ENCODE measurements at regions not wholly inside any gene's neighbourhood (a gene's known extent, or its start where the extent isn't known, plus 50 kb on each side); places are given as distances from the start of the nearest gene placed in this dataset.

DNA sequence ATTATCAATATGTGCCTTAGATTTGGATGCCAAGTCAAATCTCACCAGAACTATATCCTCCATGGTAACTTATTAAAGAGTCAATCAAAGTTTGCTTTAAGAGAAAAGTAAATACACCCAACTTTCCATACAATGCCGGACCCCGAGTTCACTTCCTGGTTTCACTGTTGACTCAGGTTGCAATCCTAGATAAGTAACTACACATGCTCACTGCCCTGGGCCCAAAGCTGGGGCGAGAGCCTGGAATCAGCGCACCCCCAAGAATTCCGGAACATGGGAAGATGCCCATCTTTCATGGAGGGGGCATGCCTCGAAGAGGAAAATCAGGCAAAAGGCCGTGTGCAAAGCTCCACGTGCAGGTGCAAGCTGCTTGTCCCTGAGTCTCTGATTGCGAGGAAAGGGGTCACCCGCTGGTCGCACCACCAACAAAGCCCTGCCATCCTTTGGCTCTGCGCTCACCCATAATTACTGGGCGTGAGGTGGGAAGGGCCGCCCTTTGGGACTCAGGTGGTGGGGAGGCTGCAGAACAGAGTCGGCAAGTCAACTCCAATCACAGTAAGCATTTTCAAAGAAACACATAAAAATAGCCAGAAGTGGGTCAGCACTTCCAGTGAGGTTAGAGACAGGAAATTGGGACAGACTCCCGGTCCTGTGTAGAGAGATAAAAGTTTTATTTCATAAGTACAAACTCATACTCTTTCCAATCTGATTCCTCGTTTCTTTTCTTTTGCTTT, 167.7 kb downstream of the TOMM20 start (continued):
- TF ChIP-seq, protein P1, sequence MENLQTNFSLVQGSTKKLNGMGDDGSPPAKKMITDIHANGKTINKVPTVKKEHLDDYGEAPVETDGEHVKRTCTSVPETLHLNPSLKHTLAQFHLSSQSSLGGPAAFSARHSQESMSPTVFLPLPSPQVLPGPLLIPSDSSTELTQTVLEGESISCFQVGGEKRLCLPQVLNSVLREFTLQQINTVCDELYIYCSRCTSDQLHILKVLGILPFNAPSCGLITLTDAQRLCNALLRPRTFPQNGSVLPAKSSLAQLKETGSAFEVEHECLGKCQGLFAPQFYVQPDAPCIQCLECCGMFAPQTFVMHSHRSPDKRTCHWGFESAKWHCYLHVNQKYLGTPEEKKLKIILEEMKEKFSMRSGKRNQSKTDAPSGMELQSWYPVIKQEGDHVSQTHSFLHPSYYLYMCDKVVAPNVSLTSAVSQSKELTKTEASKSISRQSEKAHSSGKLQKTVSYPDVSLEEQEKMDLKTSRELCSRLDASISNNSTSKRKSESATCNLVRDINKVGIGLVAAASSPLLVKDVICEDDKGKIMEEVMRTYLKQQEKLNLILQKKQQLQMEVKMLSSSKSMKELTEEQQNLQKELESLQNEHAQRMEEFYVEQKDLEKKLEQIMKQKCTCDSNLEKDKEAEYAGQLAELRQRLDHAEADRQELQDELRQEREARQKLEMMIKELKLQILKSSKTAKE (CRISPR knock-in tag; IDR thresholded peaks at IDR 0.05; ENCODE audit: borderline replicate concordance), result peak; percentile 83
- no peak for TF ChIP-seq ATF7 (IDR thresholded peaks at IDR 0.05)
- peak; percentile 76; the same call in 1 of the 2 replicates for TF ChIP-seq ATF7 (CRISPR knock-in tag; IDR thresholded peaks at IDR 0.05)
- TF ChIP-seq SRSF9 (IDR thresholded peaks at IDR 0.05; ENCODE audit: borderline replicate concordance, insufficient read depth, low read depth, low read length, poor library complexity, severe bottlenecking), result no peak
- no peak for TF ChIP-seq TRIM24 (CRISPR knock-in tag; IDR thresholded peaks at IDR 0.05)
- peak; percentile 37; the same call in 1 of the 2 replicates for TF ChIP-seq ZNF703 (CRISPR knock-in tag; IDR thresholded peaks at IDR 0.05; ENCODE audit: borderline replicate concordance)
- 0 out of 2 replicates have a peak, but pooled peaks have one; percentile 23 for TF ChIP-seq ZNF644 (CRISPR knock-in tag; IDR thresholded peaks at IDR 0.05; ENCODE audit: low read depth)
- TF ChIP-seq ZC3H13 (CRISPR knock-in tag; IDR thresholded peaks at IDR 0.05), result peak; percentile 65
- TF ChIP-seq KLF15 (CRISPR knock-in tag; IDR thresholded peaks at IDR 0.05; ENCODE audit: borderline replicate concordance), result peak; percentile 47; the same call in 1 of the 2 replicates
- peak; percentile 74; the same call in 1 of the 2 replicates for TF ChIP-seq ZNF142 (CRISPR knock-in tag; IDR thresholded peaks at IDR 0.05)
- no peak for TF ChIP-seq AKNA (CRISPR knock-in tag; IDR thresholded peaks at IDR 0.05; ENCODE audit: borderline replicate concordance)
- TF ChIP-seq ZNF629 (CRISPR knock-in tag; conservative IDR thresholded peaks at IDR 0.05), result peak; percentile 61
- peak; percentile 96 for TF ChIP-seq GATAD2A (CRISPR knock-in tag; IDR thresholded peaks at IDR 0.05)
- peak; percentile 74; the same call in 1 of the 2 replicates for TF ChIP-seq ZSCAN30 (CRISPR knock-in tag; IDR thresholded peaks at IDR 0.05)
